Body of pancreas (tissue), 4 donors: ENCODE measurements at regions not wholly inside any gene's neighbourhood (a gene's known extent, or its start where the extent isn't known, plus 50 kb on each side); places are given as distances from the start of the nearest gene placed in this dataset.

ENCODE experiments used
- CTCF ChIP-seq, 7 experiments: fragments of 450-650 bp in 4 of 7; fragments of 200-600 bp in 3 of 7; sonication (generic) in 3 of 7; IDR thresholded peaks; one replicate each; pipeline ENCODE4 v1.5.1; 2016 to 2019; ENCODE audit warnings: antibody characterized with exemption in 7 of 7
- POLR2A ChIP-seq, 3 donors: fragments of 450-650 bp; IDR thresholded peaks; one replicate each; pipeline ENCODE4 v1.6.1; 2016; ENCODE audit warnings: antibody characterized with exemption in 3 of 3, mild to moderate bottlenecking in 2 of 3

- TF ChIP-seq CTCF (IDR thresholded peaks at IDR 0.05) (no peak), POLR2A (IDR thresholded peaks at IDR 0.05) (no peak)
Observed at GRCh38 chr3:117752984-117753717, 1043.6 kb downstream of the TUSC7 start.
